ENCODE measurements at regions not wholly inside any gene's neighbourhood (a gene's known extent, or its start where the extent isn't known, plus 50 kb on each side); places are given as distances from the start of the nearest gene placed in this dataset.
A peak's percentile ranks its signal among the peaks of the same experiment; 100 is the strongest.

DNA sequence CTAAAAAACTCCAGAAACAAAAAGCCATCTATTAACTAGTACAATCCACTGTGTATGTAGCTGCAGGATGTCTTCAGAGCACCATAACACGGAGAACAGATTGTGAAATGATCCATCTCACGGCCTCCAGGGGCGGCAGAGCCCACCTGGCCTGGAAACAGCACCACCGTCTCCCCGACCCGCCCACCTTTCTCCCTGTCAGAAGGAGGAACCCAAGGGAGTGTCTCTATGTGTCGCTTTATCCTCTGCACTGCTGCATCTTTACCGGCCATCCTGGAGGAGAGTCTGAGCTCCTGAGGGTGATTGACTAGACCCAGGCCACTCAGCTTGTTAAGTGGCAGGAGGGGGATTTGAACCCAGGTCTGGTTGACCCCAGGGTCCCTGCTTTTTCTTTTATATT lies 405.0 kb downstream of the MATN1 start:
- H3K27ac ChIP-seq: no peak overlapping the region
- no peak overlapping the region for H3K4me3 ChIP-seq (ENCODE audit: low read depth, low read length)
- TF ChIP-seq CTCF (IDR thresholded peaks at IDR 0.05; ENCODE audit: low read depth, low read length): no peak
- H3K9me3 ChIP-seq (ENCODE audit: severe bottlenecking): no peaks in the 10 kb centered on the region
- no peaks in the 10 kb centered on the region for H3K27me3 ChIP-seq (ENCODE audit: insufficient read depth, low read depth, severe bottlenecking)
- no peaks in the 10 kb centered on the region for H3K36me3 ChIP-seq
- no peak for DNase-seq

DNA sequence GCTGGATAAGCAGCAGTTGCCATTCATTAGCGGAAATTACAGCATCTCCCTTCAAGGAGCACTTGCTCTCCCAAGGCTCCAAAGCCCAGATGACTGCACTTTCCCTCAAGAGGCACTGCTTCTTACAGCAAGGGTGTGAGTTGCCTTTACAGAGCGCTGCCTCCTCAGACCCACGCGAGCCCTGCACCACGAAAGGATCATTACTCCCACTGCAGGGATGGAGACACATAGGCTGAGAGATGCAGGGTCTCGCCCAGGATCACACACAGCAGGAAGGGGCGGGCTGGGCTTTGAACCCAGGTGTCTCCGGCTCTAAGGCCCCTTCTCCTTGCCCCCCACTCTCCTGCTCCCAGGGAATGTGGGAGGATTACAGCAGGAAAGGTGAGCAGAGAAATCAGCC lies 405.5 kb downstream of the MATN1 start:
- TF ChIP-seq CTCF (IDR thresholded peaks at IDR 0.05; ENCODE audit: low read depth, low read length): no peak
- no peak overlapping the region for H3K27ac ChIP-seq
- H3K36me3 ChIP-seq: no peaks in the 10 kb centered on the region

GRCh38 chr1:30316056-30316455 lies 407.3 kb downstream of the MATN1 start:
- no peaks in the 10 kb centered on the region for H3K9me3 ChIP-seq (ENCODE audit: severe bottlenecking)

More for the DNA sequence above, 405.5 kb downstream of the MATN1 start:
- Histone ChIP-seq H3K27me3 (ENCODE audit: insufficient read depth, low read depth, severe bottlenecking) (no peaks in the 10 kb centered on the region), H3K9me3 (ENCODE audit: severe bottlenecking) (no peaks in the 10 kb centered on the region), H3K4me3 (ENCODE audit: low read depth, low read length) (no peak overlapping the region)
- DNase-seq: no peak

GRCh38 chr1:30315185-30315960 lies 408.0 kb downstream of the MATN1 start:
- DNase-seq: peak; percentile 42
- Histone ChIP-seq H3K4me3 (ENCODE audit: low read depth, low read length) (no peak overlapping the region), H3K9me3 (ENCODE audit: severe bottlenecking) (no peaks in the 10 kb centered on the region), H3K27ac (no peak overlapping the region), H3K36me3 (no peaks in the 10 kb centered on the region), H3K27me3 (ENCODE audit: insufficient read depth, low read depth, severe bottlenecking) (no peaks in the 10 kb centered on the region)
- TF ChIP-seq CTCF (IDR thresholded peaks at IDR 0.05; ENCODE audit: low read depth, low read length): no peak

More at GRCh38 chr1:30316056-30316455, 407.3 kb downstream of the MATN1 start:
- no peak overlapping the region for H3K4me3 ChIP-seq (ENCODE audit: low read depth, low read length)
- no peak for DNase-seq
- no peak overlapping the region for H3K27ac ChIP-seq
- no peaks in the 10 kb centered on the region for H3K36me3 ChIP-seq
- H3K27me3 ChIP-seq (ENCODE audit: insufficient read depth, low read depth, severe bottlenecking): no peaks in the 10 kb centered on the region
- TF ChIP-seq CTCF (IDR thresholded peaks at IDR 0.05; ENCODE audit: low read depth, low read length): no peak

- no peaks in the 10 kb centered on the region for H3K36me3 ChIP-seq
- no peak for TF ChIP-seq CTCF (IDR thresholded peaks at IDR 0.05; ENCODE audit: low read depth, low read length)
- no peaks in the 10 kb centered on the region for H3K9me3 ChIP-seq (ENCODE audit: severe bottlenecking)
- H3K27ac ChIP-seq: no peak overlapping the region
- H3K4me3 ChIP-seq (ENCODE audit: low read depth, low read length): no peak overlapping the region
- DNase-seq: no peak
- H3K27me3 ChIP-seq (ENCODE audit: insufficient read depth, low read depth, severe bottlenecking): no peaks in the 10 kb centered on the region
Observed at GRCh38 chr1:30314591-30314990, 408.8 kb downstream of the MATN1 start.

DNA sequence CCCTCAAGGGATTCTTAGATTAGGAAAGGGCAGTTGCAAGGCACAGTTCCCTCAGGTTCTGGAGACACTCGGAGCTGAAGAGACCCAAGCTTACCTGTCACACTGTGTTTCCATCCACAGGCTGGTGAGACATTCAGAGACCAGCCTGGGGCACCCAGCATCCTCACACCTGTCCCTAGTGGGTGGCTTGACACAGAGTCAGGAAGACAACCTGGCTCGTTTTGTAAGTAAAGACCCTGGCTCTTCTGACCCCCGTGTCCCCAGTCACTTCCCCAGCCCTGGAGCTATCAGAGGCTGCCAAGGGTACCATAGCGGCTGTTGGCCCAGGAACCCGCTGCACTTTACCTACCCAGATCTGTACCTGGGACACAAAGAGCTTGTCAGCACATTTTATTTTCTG lies 409.8 kb downstream of the MATN1 start:
- TF ChIP-seq CTCF (IDR thresholded peaks at IDR 0.05; ENCODE audit: low read depth, low read length): no peak
- no peak overlapping the region for H3K27ac ChIP-seq
- H3K9me3 ChIP-seq (ENCODE audit: severe bottlenecking): no peaks in the 10 kb centered on the region
- no peaks in the 10 kb centered on the region for H3K27me3 ChIP-seq (ENCODE audit: insufficient read depth, low read depth, severe bottlenecking)
- H3K36me3 ChIP-seq: no peaks in the 10 kb centered on the region
- no peak for DNase-seq
- H3K4me3 ChIP-seq (ENCODE audit: low read depth, low read length): no peak overlapping the region
